ENCODE measurements at regions not wholly inside any gene's neighbourhood (a gene's known extent, or its start where the extent isn't known, plus 50 kb on each side); places are given as distances from the start of the nearest gene placed in this dataset.
A peak's percentile ranks its signal among the peaks of the same experiment; 100 is the strongest.

DNA sequence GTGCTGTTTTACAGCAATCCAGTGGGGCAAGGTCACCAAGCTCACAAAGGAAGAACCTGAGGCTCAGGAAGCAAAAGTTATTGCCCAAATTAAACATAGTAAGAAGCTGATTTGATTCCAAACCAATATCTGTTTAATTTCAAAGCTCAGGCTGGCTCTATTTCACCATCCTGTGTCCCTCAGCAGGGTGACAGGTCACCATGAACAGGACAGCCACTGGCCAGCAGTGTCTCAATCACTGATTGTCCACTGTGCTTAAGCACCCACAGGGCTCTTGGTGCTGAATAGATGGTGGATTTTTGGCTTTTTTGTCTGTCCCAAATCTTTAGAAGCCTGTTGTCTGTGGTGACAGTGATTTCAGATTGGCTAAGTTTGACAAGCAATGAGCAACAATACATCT, 146.4 kb upstream of the ZNF32 start:
- TF ChIP-seq EP300 (IDR thresholded peaks at IDR 0.05): no peak
- TF ChIP-seq, protein P1, sequence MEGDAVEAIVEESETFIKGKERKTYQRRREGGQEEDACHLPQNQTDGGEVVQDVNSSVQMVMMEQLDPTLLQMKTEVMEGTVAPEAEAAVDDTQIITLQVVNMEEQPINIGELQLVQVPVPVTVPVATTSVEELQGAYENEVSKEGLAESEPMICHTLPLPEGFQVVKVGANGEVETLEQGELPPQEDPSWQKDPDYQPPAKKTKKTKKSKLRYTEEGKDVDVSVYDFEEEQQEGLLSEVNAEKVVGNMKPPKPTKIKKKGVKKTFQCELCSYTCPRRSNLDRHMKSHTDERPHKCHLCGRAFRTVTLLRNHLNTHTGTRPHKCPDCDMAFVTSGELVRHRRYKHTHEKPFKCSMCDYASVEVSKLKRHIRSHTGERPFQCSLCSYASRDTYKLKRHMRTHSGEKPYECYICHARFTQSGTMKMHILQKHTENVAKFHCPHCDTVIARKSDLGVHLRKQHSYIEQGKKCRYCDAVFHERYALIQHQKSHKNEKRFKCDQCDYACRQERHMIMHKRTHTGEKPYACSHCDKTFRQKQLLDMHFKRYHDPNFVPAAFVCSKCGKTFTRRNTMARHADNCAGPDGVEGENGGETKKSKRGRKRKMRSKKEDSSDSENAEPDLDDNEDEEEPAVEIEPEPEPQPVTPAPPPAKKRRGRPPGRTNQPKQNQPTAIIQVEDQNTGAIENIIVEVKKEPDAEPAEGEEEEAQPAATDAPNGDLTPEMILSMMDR (IDR thresholded peaks at IDR 0.05): no peak
- TF ChIP-seq POLR2AphosphoS5 (IDR thresholded peaks at IDR 0.05): no peak
- no peak for TF ChIP-seq POLR2A (IDR thresholded peaks at IDR 0.05)
- no peak for ATAC-seq (ENCODE audit: low FRiP score in 2 of 2)

DNA sequence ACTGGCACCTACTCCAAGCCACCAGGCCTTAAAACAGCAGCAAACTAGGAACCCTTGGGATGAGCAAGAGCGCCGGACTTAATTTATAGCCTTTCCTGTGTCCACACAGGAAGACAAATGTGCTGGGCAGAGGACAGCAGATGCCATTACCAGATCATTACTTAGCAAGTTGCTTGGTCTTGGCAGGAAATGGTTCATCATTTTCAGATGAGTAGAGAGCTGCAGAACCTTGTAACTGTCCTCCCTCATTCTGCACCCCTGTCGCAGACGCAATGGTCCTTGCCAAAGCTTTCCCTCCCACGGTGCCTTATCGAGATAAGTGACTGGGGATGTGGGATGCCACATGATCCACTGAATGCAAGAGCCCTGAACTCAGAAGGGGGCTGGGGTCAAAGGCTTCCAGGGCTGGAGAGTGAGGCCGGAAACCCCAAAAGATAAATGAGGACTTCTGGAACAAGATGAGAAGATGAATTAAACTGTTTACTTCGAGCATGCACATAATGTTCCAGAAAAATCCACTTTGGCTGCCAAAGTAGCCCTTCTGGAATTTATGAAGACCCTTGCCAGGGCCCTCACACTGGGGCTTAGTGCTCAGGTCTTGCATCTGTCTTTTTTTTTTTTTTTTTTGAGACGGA, 145.6 kb upstream of the ZNF32 start:
- 76 to 77% methylated on average over 9 of the region's 9 CpGs for WGBS, 2 donors
- Histone ChIP-seq H3K9me3 (no peaks in the 10 kb centered on the region), H3K27me3 (no peaks in the 10 kb centered on the region), H3K27ac (peak overlapping the region in 1 of 4 donors; percentile 4), H3K4me3 (no peak overlapping the region), H3K4me1 (no peaks in the 10 kb centered on the region), H3K36me3 (no peaks in the 10 kb centered on the region)
- no peak for TF ChIP-seq POLR2AphosphoS5 (IDR thresholded peaks at IDR 0.05)
- no peak for TF ChIP-seq POLR2A (IDR thresholded peaks at IDR 0.05)
- no peak for TF ChIP-seq EP300 (IDR thresholded peaks at IDR 0.05)
- TF ChIP-seq, protein P1 (IDR thresholded peaks at IDR 0.05): no peak
- DNase-seq (no peak), ATAC-seq (ENCODE audit: low FRiP score in 2 of 2) (peak; percentile 56 to 67)

More for the DNA sequence above, 146.4 kb upstream of the ZNF32 start:
- Histone ChIP-seq H3K4me1 (no peaks in the 10 kb centered on the region), H3K36me3 (no peaks in the 10 kb centered on the region), H3K27ac (no peak overlapping the region), H3K4me3 (no peak overlapping the region), H3K9me3 (no peaks in the 10 kb centered on the region), H3K27me3 (no peaks in the 10 kb centered on the region)
- no peak for DNase-seq

DNA sequence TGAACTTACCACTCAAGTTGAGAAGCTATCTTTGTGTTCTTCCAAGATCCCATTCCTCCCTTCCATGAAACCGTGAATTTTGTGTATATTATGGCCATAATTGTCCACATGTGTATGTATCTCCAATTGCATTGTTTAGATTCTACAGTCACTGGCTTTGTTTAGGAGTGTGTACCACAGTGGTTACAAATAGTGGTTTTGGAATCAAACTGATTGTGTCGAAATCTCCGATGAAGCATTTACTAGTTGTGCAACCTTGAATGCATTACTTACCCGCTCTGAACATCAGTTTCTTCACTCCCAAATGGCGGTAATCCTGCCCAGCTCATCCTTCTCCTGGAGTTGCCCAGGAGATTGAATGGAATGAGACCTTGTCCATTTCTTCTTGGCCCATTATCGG, 145.0 kb upstream of the ZNF32 start:
- Histone ChIP-seq H3K4me3 (no peak overlapping the region), H3K36me3 (no peaks in the 10 kb centered on the region), H3K4me1 (no peaks in the 10 kb centered on the region), H3K9me3 (no peaks in the 10 kb centered on the region), H3K27ac (peak overlapping the region in 1 of 4 donors; percentile 4), H3K27me3 (no peaks in the 10 kb centered on the region)
- TF ChIP-seq POLR2AphosphoS5 (IDR thresholded peaks at IDR 0.05) (peak in 1 of 2 donors; percentile 11), EP300 (IDR thresholded peaks at IDR 0.05) (no peak)
- ATAC-seq (ENCODE audit: low FRiP score in 2 of 2) (peak in 1 of 2 donors; percentile 51), DNase-seq (no peak)
- 62 to 72% methylated on average over 6 of the region's 6 CpGs for WGBS, 2 donors

DNA sequence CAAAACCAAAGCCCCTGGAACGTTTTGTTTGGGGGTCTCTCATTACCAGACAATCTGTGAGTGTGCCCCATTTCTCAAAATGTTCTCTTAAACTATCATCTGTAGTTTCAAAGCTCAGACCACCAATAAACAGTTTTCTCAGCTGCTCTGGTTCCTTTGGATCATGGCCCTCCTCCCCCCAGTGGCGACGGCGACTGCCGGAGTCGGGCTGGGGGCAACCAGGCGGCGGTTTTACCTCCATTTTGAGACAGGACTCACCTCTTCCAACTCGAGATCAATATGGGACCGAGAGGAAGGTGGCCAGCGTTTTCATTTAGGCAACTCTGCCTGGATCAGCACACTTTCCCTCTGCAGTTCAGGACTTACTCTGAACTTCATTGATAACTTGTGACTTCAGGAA, 141.5 kb upstream of the ZNF32 start:
- Histone ChIP-seq H3K27me3 (no peaks in the 10 kb centered on the region), H3K4me3 (no peak overlapping the region), H3K36me3 (no peaks in the 10 kb centered on the region), H3K9me3 (no peaks in the 10 kb centered on the region), H3K4me1 (no peaks in the 10 kb centered on the region), H3K27ac (no peak overlapping the region)
- DNase-seq: peak in 1 of 2 donors; percentile 60
- TF ChIP-seq POLR2A (IDR thresholded peaks at IDR 0.05) (no peak), POLR2AphosphoS5 (IDR thresholded peaks at IDR 0.05) (no peak), EP300 (IDR thresholded peaks at IDR 0.05) (no peak)
- TF ChIP-seq, protein P1 (IDR thresholded peaks at IDR 0.05): no peak
- 89 to 93% methylated on average over 11 of the region's 11 CpGs for WGBS, 2 donors
- no peak for ATAC-seq (ENCODE audit: low FRiP score in 2 of 2)

DNA sequence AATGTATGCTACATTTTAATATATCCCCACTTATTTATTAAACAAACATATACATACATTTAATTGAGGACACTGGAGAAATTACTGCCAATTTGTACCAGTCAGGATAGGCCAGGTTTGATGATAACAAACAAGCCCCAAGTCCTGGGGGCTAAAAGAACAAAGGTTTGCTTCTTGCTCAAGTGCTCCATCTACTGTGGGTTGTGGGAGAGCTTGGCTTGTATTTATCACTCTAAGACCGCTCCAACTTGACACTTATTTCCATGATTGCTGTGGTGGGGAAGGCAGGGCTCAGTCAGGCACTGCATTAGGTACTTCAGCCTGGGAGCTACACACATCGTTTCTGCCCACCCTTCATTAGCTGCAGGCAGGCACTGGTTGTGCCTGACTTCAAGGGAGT, 136.6 kb upstream of the ZNF32 start:
- WGBS, 2 donors: 60 to 61% methylated on average over 2 of the region's 2 CpGs
- Histone ChIP-seq H3K36me3 (no peaks in the 10 kb centered on the region), H3K9me3 (no peaks in the 10 kb centered on the region), H3K4me1 (peaks cover 0 to 6% (median 0%) of the 10 kb centered on the region in 4 donors), H3K27me3 (no peaks in the 10 kb centered on the region), H3K4me3 (no peak overlapping the region), H3K27ac (no peak overlapping the region)
- no peak for DNase-seq
- no peak for ATAC-seq (ENCODE audit: low FRiP score in 2 of 2)
- TF ChIP-seq, protein P1 (IDR thresholded peaks at IDR 0.05): no peak
- TF ChIP-seq POLR2AphosphoS5 (IDR thresholded peaks at IDR 0.05) (no peak), EP300 (IDR thresholded peaks at IDR 0.05) (no peak), POLR2A (IDR thresholded peaks at IDR 0.05) (no peak)
